Stomach smooth muscle (tissue), 2 donors: ENCODE measurements at regions not wholly inside any gene's neighbourhood (a gene's known extent, or its start where the extent isn't known, plus 50 kb on each side); places are given as distances from the start of the nearest gene placed in this dataset.

Source experiments
- H3K27ac ChIP-seq: one replicate; pipeline ENCODE4 v1.7.0; 2013; ENCODE audit warnings: mild to moderate bottlenecking, low read length, inconsistent platforms
- H3K27me3 ChIP-seq, 2 donors: one replicate each; pipeline ENCODE4 v1.7.0; 2013; ENCODE audit warnings: low read length in 2 of 2; ENCODE audit not compliant: insufficient read depth in 2 of 2, control insufficient read depth in 1 of 2
- H3K36me3 ChIP-seq, 2 donors: one replicate each; pipeline ENCODE4 v1.7.0; 2013; ENCODE audit warnings: low read length in 2 of 2; ENCODE audit not compliant: control insufficient read depth in 2 of 2, insufficient read depth in 2 of 2
- H3K4me1 ChIP-seq: one replicate; pipeline ENCODE4 v1.7.0; 2013; ENCODE audit warnings: low read length; ENCODE audit not compliant: control insufficient read depth, insufficient read depth
- H3K4me3 ChIP-seq, 2 donors: one replicate each; pipeline ENCODE4 v1.7.0; 2013; ENCODE audit warnings: low read length in 2 of 2
- H3K9ac ChIP-seq, 2 donors: one replicate each; pipeline ENCODE4 v1.7.0; 2013; ENCODE audit warnings: low read length in 2 of 2, mild to moderate bottlenecking in 1 of 2
- H3K9me3 ChIP-seq, 2 donors: one replicate each; pipeline ENCODE4 v1.7.0; 2013; ENCODE audit warnings: low read length in 2 of 2; ENCODE audit not compliant: control insufficient read depth in 2 of 2
- donor health status: healthy.
- donor health status: Pancreatic carcinoma.

- H3K4me3 ChIP-seq: no peak overlapping the region
- no peak overlapping the region for H3K27ac ChIP-seq
- H3K9ac ChIP-seq: no peak overlapping the region
- peaks cover 0 to 3% of the 10 kb centered on the region in 2 donors for H3K27me3 ChIP-seq
- H3K4me1 ChIP-seq: no peaks in the 10 kb centered on the region
- no peaks in the 10 kb centered on the region for H3K36me3 ChIP-seq
- H3K9me3 ChIP-seq: no peaks in the 10 kb centered on the region
Observed at GRCh38 chr14:54282849-54283248, 114.0 kb upstream of the CDKN3 start.

- H3K36me3 ChIP-seq: no peaks in the 10 kb centered on the region
- no peaks in the 10 kb centered on the region for H3K9me3 ChIP-seq
- no peak overlapping the region for H3K4me3 ChIP-seq
- no peak overlapping the region for H3K9ac ChIP-seq
- H3K27me3 ChIP-seq: no peaks in the 10 kb centered on the region
- no peak overlapping the region for H3K27ac ChIP-seq
- H3K4me1 ChIP-seq: no peaks in the 10 kb centered on the region
Observed at GRCh38 chr14:54285030-54285429, 111.8 kb upstream of the CDKN3 start.

GRCh38 chr14:54291491-54292191 is 105.2 kb upstream of the CDKN3 start:
- H3K4me3 ChIP-seq: no peak overlapping the region
- no peaks in the 10 kb centered on the region for H3K36me3 ChIP-seq
- H3K27ac ChIP-seq: no peak overlapping the region
- peaks cover 2 to 4% of the 10 kb centered on the region in 2 donors for H3K9me3 ChIP-seq
- no peaks in the 10 kb centered on the region for H3K27me3 ChIP-seq
- no peaks in the 10 kb centered on the region for H3K4me1 ChIP-seq
- H3K9ac ChIP-seq: no peak overlapping the region

GRCh38 chr14:54294802-54295201 is 102.0 kb upstream of the CDKN3 start:
- H3K27ac ChIP-seq: no peak overlapping the region
- H3K9me3 ChIP-seq: peaks cover 2 to 4% of the 10 kb centered on the region in 2 donors
- no peak overlapping the region for H3K9ac ChIP-seq
- no peaks in the 10 kb centered on the region for H3K27me3 ChIP-seq
- peaks cover 2% of the 10 kb centered on the region for H3K4me1 ChIP-seq
- H3K36me3 ChIP-seq: no peaks in the 10 kb centered on the region
- H3K4me3 ChIP-seq: no peak overlapping the region

GRCh38 chr14:54299410-54300363 is 97.1 kb upstream of the CDKN3 start:
- H3K27ac ChIP-seq: no peak overlapping the region

GRCh38 chr14:54300881-54301280 is 95.9 kb upstream of the CDKN3 start:
- no peaks in the 10 kb centered on the region for H3K27me3 ChIP-seq
- no peaks in the 10 kb centered on the region for H3K9me3 ChIP-seq
- H3K4me1 ChIP-seq: peaks cover 2% of the 10 kb centered on the region
- H3K9ac ChIP-seq: no peak overlapping the region
- no peak overlapping the region for H3K27ac ChIP-seq
- no peaks in the 10 kb centered on the region for H3K36me3 ChIP-seq
- H3K4me3 ChIP-seq: no peak overlapping the region

More at GRCh38 chr14:54299410-54300363, 97.1 kb upstream of the CDKN3 start:
- Histone ChIP-seq H3K4me1 (peaks cover 2% of the 10 kb centered on the region), H3K27me3 (no peaks in the 10 kb centered on the region), H3K9me3 (peaks cover under 1 to 1% of the 10 kb centered on the region in 2 donors), H3K4me3 (no peak overlapping the region), H3K9ac (no peak overlapping the region), H3K36me3 (no peaks in the 10 kb centered on the region)

- no peaks in the 10 kb centered on the region for H3K36me3 ChIP-seq
- no peak overlapping the region for H3K27ac ChIP-seq
- no peaks in the 10 kb centered on the region for H3K9me3 ChIP-seq
- H3K9ac ChIP-seq: no peak overlapping the region
- no peaks in the 10 kb centered on the region for H3K27me3 ChIP-seq
- H3K4me1 ChIP-seq: peaks cover 2% of the 10 kb centered on the region
- no peak overlapping the region for H3K4me3 ChIP-seq
Observed at GRCh38 chr14:54301359-54301758, 95.4 kb upstream of the CDKN3 start.

GRCh38 chr14:54306806-54307205 is 90.0 kb upstream of the CDKN3 start:
- H3K9me3 ChIP-seq: no peaks in the 10 kb centered on the region
- H3K27me3 ChIP-seq: no peaks in the 10 kb centered on the region
- H3K4me1 ChIP-seq: no peaks in the 10 kb centered on the region
- H3K4me3 ChIP-seq: no peak overlapping the region
- H3K9ac ChIP-seq: no peak overlapping the region
- H3K36me3 ChIP-seq: no peaks in the 10 kb centered on the region
- no peak overlapping the region for H3K27ac ChIP-seq

GRCh38 chr14:54309615-54310014 is 87.2 kb upstream of the CDKN3 start:
- Histone ChIP-seq H3K27me3 (peaks cover 0 to 3% of the 10 kb centered on the region in 2 donors), H3K4me1 (no peaks in the 10 kb centered on the region), H3K9me3 (no peaks in the 10 kb centered on the region), H3K4me3 (no peak overlapping the region), H3K27ac (no peak overlapping the region), H3K36me3 (no peaks in the 10 kb centered on the region), H3K9ac (no peak overlapping the region)

- H3K4me1 ChIP-seq: no peaks in the 10 kb centered on the region
- H3K27me3 ChIP-seq: peaks cover 0 to 3% of the 10 kb centered on the region in 2 donors
- H3K9ac ChIP-seq: no peak overlapping the region
- H3K4me3 ChIP-seq: no peak overlapping the region
- H3K9me3 ChIP-seq: no peaks in the 10 kb centered on the region
- H3K36me3 ChIP-seq: no peaks in the 10 kb centered on the region
- no peak overlapping the region for H3K27ac ChIP-seq
Observed at GRCh38 chr14:54310151-54310850, 86.5 kb upstream of the CDKN3 start.
